ENCODE measurements at regions not wholly inside any gene's neighbourhood (a gene's known extent, or its start where the extent isn't known, plus 50 kb on each side); places are given as distances from the start of the nearest gene placed in this dataset.
"Not testable (repeated sequence)": the region's sequence is repeated elsewhere in the genome, so short reads cannot be mapped to it uniquely, and the experiment has no call there.

DNA sequence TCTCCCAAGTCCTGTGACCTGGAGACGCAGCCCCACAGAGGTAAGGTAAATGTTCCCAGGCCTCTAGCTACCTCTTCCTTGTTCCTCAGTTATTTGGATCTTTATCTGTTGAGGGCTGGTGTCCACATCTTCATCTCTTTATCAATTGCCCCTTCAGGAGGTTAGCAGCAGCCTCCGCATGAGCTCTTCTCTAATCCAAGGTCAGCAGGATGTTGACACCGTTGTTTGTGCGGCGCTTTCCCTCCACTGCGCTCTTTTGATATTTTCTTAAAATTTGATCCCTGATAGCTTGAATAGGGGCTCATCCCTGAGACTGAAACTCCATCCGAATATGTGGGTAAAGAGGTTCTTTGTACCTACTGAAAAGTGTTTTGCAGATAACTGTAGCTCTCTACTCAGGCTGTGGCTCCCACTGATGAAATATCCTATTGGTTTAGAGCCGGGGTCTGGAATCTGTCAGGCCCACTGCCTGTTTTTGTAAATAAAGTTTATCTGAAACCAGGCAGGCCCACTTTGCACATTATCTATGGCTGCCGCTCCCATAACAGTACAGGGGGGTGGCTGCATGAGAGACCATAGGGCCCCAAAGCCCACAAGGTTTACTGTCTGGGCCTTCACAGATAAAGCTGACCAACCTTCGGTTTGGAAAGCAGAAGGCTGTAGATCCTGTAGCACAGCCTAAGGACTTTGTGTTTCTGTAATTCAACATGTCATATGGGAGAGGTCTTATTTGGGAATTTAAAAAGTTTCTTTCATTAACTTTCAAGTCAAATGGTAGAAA, 362.6 kb downstream of the QKI start:
- no peak for DNase-seq

DNA sequence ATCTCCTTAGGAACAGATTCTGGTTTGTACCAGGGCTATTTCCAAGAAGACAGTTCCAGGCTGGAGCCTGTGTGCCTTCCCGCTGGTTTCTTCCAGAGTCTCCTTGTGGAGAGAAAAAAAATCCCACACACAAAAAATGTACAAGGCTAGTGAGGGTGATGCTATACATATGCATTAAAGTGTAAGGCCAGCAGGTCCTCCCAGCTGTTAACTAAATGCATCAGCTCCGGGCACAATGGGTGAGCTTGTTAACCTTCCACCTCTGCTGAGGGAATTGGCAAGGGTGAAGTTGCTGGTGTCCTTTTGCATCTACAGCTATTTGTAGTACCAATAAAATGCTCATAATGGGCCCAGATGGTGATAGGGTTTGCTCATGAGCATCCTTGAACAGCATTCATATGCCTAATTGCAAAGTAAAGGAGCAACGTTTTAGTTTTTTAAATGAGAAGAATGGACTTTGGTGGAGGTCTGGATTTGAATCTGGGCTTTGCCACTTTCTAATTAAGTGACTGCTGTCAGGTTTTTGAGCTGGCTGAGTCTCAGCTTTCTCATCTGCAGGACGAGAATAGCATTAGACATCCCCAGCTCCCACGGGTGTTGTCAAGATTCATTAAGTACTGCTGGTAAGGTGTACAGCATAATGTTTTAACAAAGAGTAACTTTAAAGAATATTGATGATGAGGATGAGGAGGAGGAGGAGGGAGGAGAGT, 361.8 kb downstream of the QKI start:
- DNase-seq, result no peak

DNA sequence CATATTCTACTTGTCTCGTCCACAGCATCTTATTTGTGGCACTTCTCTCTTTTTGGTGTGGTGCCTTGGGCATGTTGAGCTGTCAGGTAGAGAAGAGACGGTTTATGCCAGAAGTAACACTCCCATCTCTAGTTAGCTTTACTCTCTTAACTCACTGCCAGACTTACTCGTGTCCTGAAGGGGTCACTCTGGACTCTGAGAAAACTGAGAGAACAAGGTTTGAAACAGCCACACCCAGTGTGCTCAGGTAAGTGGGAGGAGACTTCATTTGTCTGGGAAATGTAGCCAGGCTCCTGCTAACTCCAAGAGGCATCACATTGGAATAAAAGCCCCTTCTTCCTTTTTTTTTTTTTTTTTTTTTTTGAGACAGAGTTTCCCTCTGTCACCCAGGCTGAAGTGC, 360.8 kb downstream of the QKI start:
- no peak for DNase-seq

DNA sequence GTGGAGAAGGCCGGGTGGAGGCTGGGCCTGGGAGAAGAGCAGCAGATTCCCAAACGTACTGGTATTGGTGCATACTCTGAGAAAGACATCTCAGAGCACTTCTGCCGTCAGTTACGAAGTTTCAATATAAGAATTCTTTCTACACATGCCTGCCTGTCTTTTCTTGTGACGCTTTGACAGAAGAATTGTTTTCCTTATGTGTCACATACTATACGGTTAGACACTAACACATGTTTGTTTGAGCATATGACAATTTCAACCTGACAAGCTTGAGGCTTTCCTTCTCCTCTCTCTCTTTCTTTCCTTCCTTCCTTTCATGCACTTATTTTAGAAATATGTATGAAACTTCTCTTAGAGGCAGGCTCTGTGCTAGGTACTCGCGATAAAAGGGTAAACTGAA, 360.0 kb downstream of the QKI start:
- no peak for DNase-seq

DNA sequence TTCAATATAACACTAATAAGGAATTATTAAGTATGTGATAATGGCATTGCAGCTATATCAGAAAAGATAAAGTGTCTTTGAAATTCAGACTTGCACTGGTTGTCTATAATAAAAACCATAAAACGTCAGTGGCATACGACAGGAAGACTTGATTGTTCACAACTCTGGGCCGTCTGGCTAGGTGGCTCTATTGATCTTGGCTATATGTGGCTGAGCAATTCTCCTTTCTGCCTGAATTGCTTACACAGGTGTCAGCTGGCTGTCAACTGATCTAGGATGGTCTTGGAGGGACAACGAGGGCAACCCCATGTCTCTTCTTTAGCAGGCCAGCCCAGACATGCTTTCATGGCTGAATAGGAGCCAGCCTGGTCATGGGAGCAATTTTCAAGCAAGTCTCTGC, 359.1 kb downstream of the QKI start:
- DNase-seq, result no peak

GRCh38 chr6:163772701-163773100, 358.2 kb downstream of the QKI start:
- DNase-seq, result no peak

DNA sequence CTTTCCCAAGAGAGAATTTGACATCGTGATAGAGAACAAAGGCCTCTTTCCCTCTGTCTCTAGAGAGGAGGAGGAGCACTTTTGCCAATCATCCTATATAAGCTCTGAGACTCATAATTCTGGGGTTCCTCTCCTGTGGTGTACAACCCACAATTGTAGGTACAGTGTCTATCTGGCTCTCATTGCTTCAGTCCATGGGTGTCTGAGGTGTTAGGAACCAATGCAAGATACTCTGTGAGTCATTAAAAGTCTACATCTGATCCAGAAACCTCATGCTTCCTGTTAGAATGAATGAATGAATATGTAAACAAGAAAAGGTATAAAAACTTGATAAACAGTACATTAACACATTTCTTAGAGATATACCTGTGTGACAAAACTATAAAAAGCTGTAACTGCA, 356.7 kb downstream of the QKI start:
- DNase-seq, result no peak

- no peak for DNase-seq
Measured at GRCh38 chr6:163768905-163769304, 354.4 kb downstream of the QKI start.

GRCh38 chr6:163766936-163767335, 352.4 kb downstream of the QKI start:
- DNase-seq, result no peak

DNA sequence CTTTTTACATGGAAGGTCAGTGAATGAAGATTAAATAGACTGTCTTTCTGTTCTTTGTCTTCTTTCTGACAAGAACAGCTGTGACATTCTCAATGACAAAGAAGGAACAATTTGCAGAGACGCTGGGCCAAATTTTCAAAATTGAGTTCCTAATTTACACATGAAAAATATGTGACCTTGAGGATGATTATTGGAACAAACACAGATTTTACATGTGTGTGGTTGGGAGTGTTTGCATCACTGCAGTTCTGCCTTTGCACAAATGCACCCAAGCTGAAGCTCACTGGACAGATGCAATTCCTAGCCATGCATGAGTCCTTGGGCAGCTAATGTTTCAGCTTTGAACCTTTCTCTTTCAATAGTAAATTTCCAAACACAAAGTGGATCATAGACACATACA, 350.8 kb downstream of the QKI start:
- no peak for DNase-seq

DNA sequence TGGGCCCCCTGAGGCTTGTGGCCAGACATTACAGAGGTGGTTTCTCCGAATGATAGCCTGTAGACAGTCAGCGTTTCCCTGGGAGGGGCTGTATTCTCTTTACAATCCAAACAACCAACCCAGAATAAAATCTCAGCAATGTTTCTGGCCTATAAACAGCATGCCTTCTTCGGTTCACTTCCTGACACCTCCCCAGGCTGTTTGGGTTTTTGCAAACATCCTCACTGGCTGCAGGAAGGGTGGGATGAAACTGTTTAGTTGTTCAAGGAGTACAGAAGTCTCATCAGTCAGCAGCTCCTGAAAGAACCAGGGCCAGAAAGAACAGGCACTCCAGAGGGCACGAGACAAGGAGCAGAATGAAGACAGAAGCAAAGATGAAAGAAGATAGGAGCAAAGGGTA, 350.0 kb downstream of the QKI start:
- DNase-seq, result no peak

GRCh38 chr6:163761481-163761880, 347.0 kb downstream of the QKI start:
- DNase-seq, result no peak

DNA sequence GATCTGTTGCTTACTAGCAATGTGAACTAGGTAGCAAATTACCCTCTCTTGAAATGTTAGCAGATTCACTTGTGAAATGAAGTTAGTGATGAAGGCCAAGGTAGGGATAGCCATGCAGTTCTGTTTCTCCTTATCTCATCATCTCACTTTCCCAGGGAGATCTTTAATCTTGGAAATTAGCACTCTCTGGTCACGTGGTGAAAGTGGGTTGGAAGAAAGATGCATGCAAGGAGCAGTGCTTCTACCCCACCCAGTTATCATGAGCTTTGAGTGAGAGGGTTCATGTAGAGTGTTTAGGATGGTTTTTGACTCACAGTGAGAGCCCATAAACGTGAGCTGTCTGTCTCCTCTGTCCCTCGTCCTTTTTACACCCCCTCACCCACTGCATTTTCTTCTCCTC, 346.3 kb downstream of the QKI start:
- no peak for DNase-seq

DNA sequence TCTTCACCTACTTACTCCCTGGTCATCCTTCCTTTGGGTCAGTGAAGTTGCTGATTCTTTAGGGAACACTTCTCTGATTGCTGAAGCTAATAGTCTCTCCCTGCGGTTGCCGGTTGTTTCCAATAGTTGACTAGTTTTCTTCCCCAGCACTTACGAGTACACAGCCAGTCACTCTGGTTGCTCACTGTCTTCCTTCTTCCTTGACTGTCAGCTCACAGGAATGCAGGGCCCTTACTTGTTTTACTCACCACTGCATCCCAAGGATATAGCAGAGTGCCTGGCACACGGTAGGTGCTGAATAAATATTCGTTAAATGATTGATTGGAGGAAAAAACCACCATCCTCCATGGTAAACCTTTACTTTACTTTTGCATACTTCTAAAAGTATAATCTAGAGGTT, 345.0 kb downstream of the QKI start:
- no peak for DNase-seq

DNA sequence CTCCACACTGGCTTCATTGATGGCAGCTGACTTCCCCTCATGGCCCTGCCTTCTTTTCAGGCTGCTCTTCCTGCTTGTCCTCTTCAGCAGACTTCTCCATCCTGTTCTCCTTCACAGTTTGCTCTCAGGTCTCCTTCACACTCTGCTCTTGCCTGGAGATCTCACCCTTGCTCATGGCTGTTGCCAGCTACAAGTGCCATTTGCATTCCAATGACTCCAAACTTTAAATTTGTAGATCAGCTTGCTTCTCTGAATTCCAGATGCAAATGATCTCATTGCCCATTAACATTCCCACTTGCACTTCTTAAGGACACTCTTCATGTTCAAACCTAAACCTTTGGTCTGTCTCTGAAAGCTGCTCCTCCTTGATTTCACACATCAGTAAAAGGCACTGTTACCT, 343.0 kb downstream of the QKI start:
- no peak for DNase-seq

DNA sequence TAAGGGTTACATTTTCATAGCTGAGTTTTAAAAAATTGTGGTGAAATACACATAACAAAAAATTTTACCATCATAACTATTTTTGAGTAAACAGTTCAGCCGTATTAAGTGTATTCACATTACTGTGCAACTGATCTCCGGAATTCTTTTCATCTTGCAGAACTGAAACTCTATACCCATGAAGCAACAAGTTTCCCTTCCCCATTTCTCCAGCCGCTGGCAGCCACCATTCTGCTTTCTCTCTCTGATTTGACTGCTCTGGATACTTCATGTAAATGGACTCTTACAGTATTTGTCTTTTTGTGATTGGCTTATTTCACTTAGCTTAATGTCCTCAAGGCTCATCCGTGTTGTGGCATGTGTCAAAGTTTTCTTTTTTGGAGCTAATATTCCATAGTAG, 341.6 kb downstream of the QKI start:
- DNase-seq, result peak; percentile 20 to 67

- peak in 1 of 2 donors; percentile 47 for DNase-seq
Measured at GRCh38 chr6:163754866-163755265, 340.3 kb downstream of the QKI start.

GRCh38 chr6:163753430-163753829, 338.9 kb downstream of the QKI start:
- DNase-seq, result no peak

DNA sequence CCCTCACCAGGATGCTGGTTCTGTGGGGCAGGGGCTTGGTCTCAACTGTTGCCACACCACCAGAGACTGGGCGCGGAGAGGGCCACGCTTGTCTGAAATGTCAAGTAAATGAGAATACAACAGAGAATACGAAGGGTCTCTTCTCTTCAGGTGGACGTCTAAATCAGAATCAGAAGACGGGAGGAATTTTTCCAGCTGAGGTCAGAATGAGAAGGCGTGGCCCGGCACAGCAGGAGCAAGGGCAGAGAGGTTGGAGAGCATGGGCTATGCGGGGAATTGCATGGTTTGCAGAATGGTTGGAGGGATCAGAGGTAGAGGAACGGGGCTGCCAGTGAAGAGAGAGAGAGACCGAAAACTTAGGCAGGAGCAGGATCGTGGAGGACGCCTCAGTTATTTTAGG, 337.9 kb downstream of the QKI start:
- no peak for DNase-seq

GRCh38 chr6:163751032-163751525, 336.6 kb downstream of the QKI start:
- DNase-seq, result peak; percentile 33 to 35

DNA sequence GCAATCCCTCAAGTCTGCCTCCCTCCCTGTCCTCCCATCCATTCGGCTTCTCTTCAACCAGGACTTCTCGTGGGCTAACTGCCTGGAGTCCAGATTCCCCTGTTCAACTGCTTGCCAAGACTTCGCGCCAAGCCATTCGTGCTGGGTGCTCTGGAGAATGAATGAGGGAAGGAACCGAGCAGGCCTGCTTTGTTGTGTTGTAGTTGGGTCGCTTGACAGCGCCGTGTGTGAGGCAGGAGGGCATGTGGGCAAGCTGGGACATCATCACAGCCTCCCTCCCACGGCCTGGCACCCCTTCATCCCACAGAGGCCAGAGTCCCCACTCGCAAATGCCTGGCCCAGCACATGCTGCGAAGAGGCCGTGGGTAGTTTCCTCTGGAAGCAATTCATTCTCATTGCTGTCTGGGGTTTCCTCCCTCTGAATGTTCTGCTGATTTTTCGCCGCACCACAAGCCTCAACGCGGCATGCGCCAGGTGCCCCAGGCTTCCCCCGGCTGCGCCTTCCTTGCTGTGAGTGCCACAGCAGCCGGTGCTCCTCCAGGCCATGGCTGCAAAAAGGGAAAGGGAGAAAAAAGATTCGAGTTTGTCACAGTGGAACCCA, 336.0 kb downstream of the QKI start:
- no peak for DNase-seq

DNA sequence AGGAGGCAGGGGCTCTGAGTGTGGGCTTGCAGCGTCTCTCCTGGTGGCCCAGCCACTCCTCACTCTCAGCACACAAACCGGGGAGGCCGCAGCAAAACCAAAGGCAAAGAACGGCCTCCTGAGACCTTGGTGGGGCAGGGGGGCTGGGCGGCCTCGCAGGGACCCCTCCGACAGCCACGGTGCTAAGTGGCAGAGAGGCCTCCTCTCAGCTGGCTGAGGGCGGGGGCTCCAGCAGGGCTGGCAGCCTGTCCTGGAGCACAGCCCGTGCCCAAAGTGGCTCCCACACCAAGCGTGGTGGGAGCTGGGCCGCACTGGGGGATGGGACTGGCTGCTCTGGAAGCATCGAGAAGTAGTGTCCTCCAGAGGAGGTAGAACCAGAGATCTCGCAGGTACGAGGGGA, 334.4 kb downstream of the QKI start:
- no peak for DNase-seq

- DNase-seq, result no peak
Measured at GRCh38 chr6:163748036-163748435, 333.5 kb downstream of the QKI start.

DNA sequence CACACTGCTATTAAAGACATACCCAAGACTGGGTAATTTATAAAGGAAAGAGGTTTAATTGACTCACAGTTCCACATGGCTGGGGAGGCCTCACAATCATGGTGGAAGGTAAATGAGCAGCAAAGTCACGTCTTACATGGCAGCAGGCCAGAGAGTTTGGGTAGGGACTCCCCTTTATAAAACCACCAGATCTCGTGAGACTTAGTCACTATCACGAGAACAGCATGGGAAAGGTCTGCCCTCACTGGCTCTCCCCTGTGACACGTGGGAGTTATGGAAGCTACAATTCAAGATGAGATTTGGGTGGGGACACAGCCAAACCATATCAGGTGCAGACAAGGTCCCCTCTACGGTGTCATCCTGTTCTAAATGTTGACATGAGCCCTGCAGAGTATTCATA, 332.5 kb downstream of the QKI start:
- not testable (repeated sequence) for DNase-seq
